HCT116 (cell line): ENCODE measurements at regions not wholly inside any gene's neighbourhood (a gene's known extent, or its start where the extent isn't known, plus 50 kb on each side); places are given as distances from the start of the nearest gene placed in this dataset.
"Not testable (repeated sequence)": the region's sequence is repeated elsewhere in the genome, so short reads cannot be mapped to it uniquely, and the experiment has no call there.

Experiments
- CBX3 ChIP-seq: IDR thresholded peaks from 2 replicates; pipeline ENCODE4 v1.6.1; 2012; ENCODE audit warnings: low read depth
- CTCF ChIP-seq, 3 experiments: fragments of 200-600 bp in 1 of 3; sonication (generic) in 1 of 3; IDR thresholded peaks in 2 of 3; conservative IDR thresholded peaks in 1 of 3; 2 replicates each; pipeline ENCODE4 v1.5.1; 2012 to 2017; ENCODE audit warnings: low read depth in 2 of 3, low read length in 2 of 3, antibody characterized with exemption in 1 of 3, borderline replicate concordance in 1 of 3, control low read depth in 1 of 3, mild to moderate bottlenecking in 1 of 3, mixed read lengths in 1 of 3, mixed run types in 1 of 3, moderate library complexity in 1 of 3; ENCODE audit not compliant: insufficient read depth in 1 of 3
- EZH2phosphoT487 ChIP-seq: fragments of 200-600 bp; IDR thresholded peaks from 2 replicates; pipeline ENCODE4 v1.6.1; 2018; ENCODE audit warnings: antibody characterized with exemption, borderline replicate concordance
- POLR2A ChIP-seq: IDR thresholded peaks from 2 replicates; pipeline ENCODE4 v1.7.0; 2011; ENCODE audit warnings: borderline replicate concordance; ENCODE audit not compliant: insufficient read depth, insufficient read length; ENCODE audit errors: extremely low read depth
- SIN3A ChIP-seq: IDR thresholded peaks from 2 replicates; pipeline ENCODE4 v1.6.1; 2012; ENCODE audit warnings: low read depth

GRCh38 chr3:61435361-61435760 lies 126.0 kb upstream of the PTPRG start:
- TF ChIP-seq CTCF (IDR thresholded peaks at IDR 0.05 in 2 of 3, conservative IDR thresholded peaks at IDR 0.05 in 1 of 3; ENCODE audit: borderline replicate concordance in 1 of 3, insufficient read depth in 1 of 3, low read depth in 2 of 3, low read length in 2 of 3); EZH2phosphoT487; SIN3A; CBX3; POLR2A: not testable (repeated sequence)
